HL-60 (cell line): ENCODE measurements at regions not wholly inside any gene's neighbourhood (a gene's known extent, or its start where the extent isn't known, plus 50 kb on each side); places are given as distances from the start of the nearest gene placed in this dataset.

ENCODE experiments used
- CTCF ChIP-seq: IDR thresholded peaks from one replicate; pipeline ENCODE4 v1.5.1; 2011; ENCODE audit warnings: low read length, control low read depth, inconsistent platforms; ENCODE audit not compliant: insufficient read depth
- GABPA ChIP-seq: IDR thresholded peaks from 2 replicates; pipeline ENCODE4 v1.6.1; 2012; ENCODE audit warnings: low read depth
- POLR2AphosphoS5 ChIP-seq: IDR thresholded peaks from 2 replicates; pipeline ENCODE4 v1.6.1; 2012; ENCODE audit warnings: low read depth
- REST ChIP-seq: IDR thresholded peaks from 2 replicates; pipeline ENCODE4 v1.6.1; 2012; ENCODE audit warnings: low read depth; ENCODE audit not compliant: insufficient replicate concordance
- SPI1 ChIP-seq: IDR thresholded peaks from 2 replicates; pipeline ENCODE4 v1.6.1; 2012; ENCODE audit warnings: low read depth, mild to moderate bottlenecking, borderline replicate concordance

- TF ChIP-seq CTCF (no peak), POLR2AphosphoS5 (no peak), REST (no peak), GABPA (no peak), SPI1 (no peak)
Observed at GRCh38 chr4:92231511-92231910, 72.3 kb upstream of the GRID2 start.
